Ovary (tissue), 7 donors: ENCODE measurements at regions not wholly inside any gene's neighbourhood (a gene's known extent, or its start where the extent isn't known, plus 50 kb on each side); places are given as distances from the start of the nearest gene placed in this dataset.
"Not testable (repeated sequence)": the region's sequence is repeated elsewhere in the genome, so short reads cannot be mapped to it uniquely, and the experiment has no call there.

Experiments used
- DNase-seq, 5 donors: peaks; one replicate each; pipeline ENCODE4 v3.0.0-alpha.2; 2019 to 2020
- H3K27ac ChIP-seq, 2 donors: fragments of 200-600 bp; one replicate each; pipeline versions ENCODE4 v1.5.1 to v1.8.0; 2019 to 2022
- H3K27me3 ChIP-seq: fragments of 200-600 bp; one replicate; pipeline ENCODE4 v1.8.0; 2022
- H3K36me3 ChIP-seq: fragments of 200-600 bp; sonication (generic); one replicate; pipeline ENCODE4 v1.5.1; 2019
- H3K4me1 ChIP-seq: one replicate; pipeline ENCODE4 v1.8.1; 2013; ENCODE audit warnings: mild to moderate bottlenecking, moderate library complexity; ENCODE audit not compliant: insufficient read depth
- H3K4me3 ChIP-seq: fragments of 200-600 bp; sonication (generic); one replicate; pipeline ENCODE4 v1.5.1; 2017
- H3K9me3 ChIP-seq, 2 donors: fragments of 200-600 bp in 1 of 2; sonication (generic) in 1 of 2; one replicate each; pipeline versions ENCODE4 v1.5.1 to v1.8.1; 2013 to 2019; ENCODE audit warnings: mild to moderate bottlenecking in 1 of 2, moderate library complexity in 1 of 2
- EP300 ChIP-seq: sonication (generic); formaldehyde crosslinking; IDR thresholded peaks from one replicate; pipeline ENCODE4 v1.6.1; 2017; ENCODE audit warnings: antibody characterized with exemption
- POLR2A ChIP-seq: fragments of 450-650 bp; IDR thresholded peaks from one replicate; pipeline ENCODE4 v1.6.1; 2017; ENCODE audit warnings: antibody characterized with exemption, mild to moderate bottlenecking, moderate library complexity
- WGBS, 3 donors: extraction: QIAGEN DNeasy Blood & Tissue Kit in 1 of 3; methylation state at CpG; one replicate each; pipeline versions ENCODE4 v1.1.5 to v1.1.7; 2013 to 2017; 5-methylcytosine and 5-hydroxymethylcytosine counted together
- intact Hi-C, 4 donors: fragments of 100-400 bp; cut with DNase I; formaldehyde crosslinking; loops; one replicate each; pipeline versions ENCODE4 v1.11.0 to v1.15.1; 2022 to 2023
- TF ChIP-seq, protein P1 (sequence below), 3 donors: fragments of 450-650 bp in 2 of 3; fragments of 200-600 bp in 1 of 3; IDR thresholded peaks; one replicate each; pipeline versions ENCODE4 v1.5.1 to v1.8.0; 2016 to 2022; ENCODE audit warnings: antibody characterized with exemption in 3 of 3, mild to moderate bottlenecking in 1 of 3
- donor health status: DM: no; HTN: no; CAD: no; lungs with moderate emphysema.
- donor health status: DM: no; HTN: no; CAD: no.
- donor health status: Bipolar disorder and iron deficiency.
- donor health status: DM: no; HTN: no; CAD: no.
- donor health status: DM: yes; HTN: yes; CAD: no.

DNA sequence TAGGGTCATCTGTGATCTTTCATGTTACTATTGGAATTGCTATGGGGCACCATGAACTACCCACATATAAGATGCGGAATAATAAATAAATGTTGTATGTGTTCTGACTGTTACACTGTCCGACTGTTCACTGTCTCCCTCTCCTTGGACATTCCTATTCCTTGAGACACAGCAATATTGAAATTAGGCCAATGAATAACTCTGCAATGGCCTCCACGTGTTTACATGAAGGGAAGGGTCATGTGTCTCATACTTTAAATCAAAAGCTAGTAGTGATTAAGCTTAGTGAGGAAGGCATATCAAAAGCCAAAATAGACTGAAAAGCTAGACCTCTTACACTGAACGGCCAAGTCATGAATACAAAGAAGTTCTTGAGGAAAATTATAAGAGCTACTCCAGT, 751.3 kb downstream of the SOCS6 start:
- TF ChIP-seq, protein P1, sequence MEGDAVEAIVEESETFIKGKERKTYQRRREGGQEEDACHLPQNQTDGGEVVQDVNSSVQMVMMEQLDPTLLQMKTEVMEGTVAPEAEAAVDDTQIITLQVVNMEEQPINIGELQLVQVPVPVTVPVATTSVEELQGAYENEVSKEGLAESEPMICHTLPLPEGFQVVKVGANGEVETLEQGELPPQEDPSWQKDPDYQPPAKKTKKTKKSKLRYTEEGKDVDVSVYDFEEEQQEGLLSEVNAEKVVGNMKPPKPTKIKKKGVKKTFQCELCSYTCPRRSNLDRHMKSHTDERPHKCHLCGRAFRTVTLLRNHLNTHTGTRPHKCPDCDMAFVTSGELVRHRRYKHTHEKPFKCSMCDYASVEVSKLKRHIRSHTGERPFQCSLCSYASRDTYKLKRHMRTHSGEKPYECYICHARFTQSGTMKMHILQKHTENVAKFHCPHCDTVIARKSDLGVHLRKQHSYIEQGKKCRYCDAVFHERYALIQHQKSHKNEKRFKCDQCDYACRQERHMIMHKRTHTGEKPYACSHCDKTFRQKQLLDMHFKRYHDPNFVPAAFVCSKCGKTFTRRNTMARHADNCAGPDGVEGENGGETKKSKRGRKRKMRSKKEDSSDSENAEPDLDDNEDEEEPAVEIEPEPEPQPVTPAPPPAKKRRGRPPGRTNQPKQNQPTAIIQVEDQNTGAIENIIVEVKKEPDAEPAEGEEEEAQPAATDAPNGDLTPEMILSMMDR (IDR thresholded peaks at IDR 0.05) = no peak
- TF ChIP-seq EP300 = no peak
- TF ChIP-seq POLR2A = no peak
- no peaks in the 10 kb centered on the region for H3K9me3 ChIP-seq
- H3K27ac ChIP-seq = no peak overlapping the region
- no peak overlapping the region for H3K4me3 ChIP-seq
- H3K4me1 ChIP-seq = no peaks in the 10 kb centered on the region
- 57 to 73% (median 70%) methylated on average over 4 of the region's 4 CpGs for WGBS, 3 donors
- intact Hi-C loops = no loop called here
- no peak for DNase-seq
- H3K36me3 ChIP-seq = no peaks in the 10 kb centered on the region
- no peaks in the 10 kb centered on the region for H3K27me3 ChIP-seq

DNA sequence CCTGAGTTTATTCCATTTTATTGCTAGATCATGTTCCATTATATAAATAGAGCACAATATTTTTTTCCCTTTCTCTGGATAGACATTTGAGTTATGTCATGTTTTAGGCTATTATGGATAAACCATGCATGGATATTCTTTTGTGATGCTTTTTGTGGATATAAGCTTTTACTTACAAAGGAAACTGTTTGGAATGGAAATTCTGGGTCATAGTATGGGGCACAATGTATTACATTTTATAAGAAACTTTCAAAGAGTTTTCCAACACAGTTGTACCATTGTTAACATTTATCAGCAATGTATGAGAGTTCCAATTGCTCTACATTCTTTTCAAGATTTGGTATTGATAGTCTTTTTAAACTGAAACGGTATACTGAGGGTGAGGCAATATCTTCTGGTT, 749.4 kb downstream of the SOCS6 start:
- TF ChIP-seq POLR2A (no peak), EP300 (no peak)
- TF ChIP-seq, protein P1 (IDR thresholded peaks at IDR 0.05) = no peak
- WGBS, 3 donors = 56 to 70% (median 63%) methylated on average over 1 of the region's 1 CpG
- Histone ChIP-seq H3K36me3 (no peaks in the 10 kb centered on the region), H3K9me3 (no peaks in the 10 kb centered on the region), H3K4me1 (no peaks in the 10 kb centered on the region), H3K4me3 (no peak overlapping the region), H3K27me3 (no peaks in the 10 kb centered on the region), H3K27ac (no peak overlapping the region)
- intact Hi-C loops = no loop called here
- DNase-seq = no peak

DNA sequence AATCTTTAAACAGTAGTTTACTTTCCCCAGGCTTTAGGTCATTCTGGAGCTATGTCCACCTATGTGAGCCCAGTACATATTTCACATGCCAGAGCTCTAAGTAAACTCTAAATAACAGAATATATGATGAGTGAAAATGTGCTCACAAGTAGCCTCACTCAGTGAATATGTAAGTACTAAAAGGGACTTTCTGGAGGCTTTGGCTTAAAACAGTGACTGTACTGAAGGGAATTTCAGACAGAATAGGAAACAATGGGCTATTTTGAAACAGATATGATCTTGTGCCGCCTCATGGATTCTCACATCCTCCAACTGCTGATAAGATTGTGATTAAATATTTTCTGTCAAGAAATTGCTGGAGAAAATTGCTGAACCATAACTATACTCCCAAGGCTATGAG, 747.9 kb downstream of the SOCS6 start:
- Histone ChIP-seq H3K27ac (no peak overlapping the region), H3K4me3 (no peak overlapping the region), H3K27me3 (no peaks in the 10 kb centered on the region), H3K9me3 (no peaks in the 10 kb centered on the region), H3K4me1 (no peaks in the 10 kb centered on the region), H3K36me3 (no peaks in the 10 kb centered on the region)
- no peak for TF ChIP-seq EP300
- TF ChIP-seq, protein P1 (IDR thresholded peaks at IDR 0.05) = no peak
- no peak for DNase-seq
- WGBS, 3 donors = 16 to 33% (median 20%) methylated on average over 1 of the region's 1 CpG
- intact Hi-C loops = no loop called here

DNA sequence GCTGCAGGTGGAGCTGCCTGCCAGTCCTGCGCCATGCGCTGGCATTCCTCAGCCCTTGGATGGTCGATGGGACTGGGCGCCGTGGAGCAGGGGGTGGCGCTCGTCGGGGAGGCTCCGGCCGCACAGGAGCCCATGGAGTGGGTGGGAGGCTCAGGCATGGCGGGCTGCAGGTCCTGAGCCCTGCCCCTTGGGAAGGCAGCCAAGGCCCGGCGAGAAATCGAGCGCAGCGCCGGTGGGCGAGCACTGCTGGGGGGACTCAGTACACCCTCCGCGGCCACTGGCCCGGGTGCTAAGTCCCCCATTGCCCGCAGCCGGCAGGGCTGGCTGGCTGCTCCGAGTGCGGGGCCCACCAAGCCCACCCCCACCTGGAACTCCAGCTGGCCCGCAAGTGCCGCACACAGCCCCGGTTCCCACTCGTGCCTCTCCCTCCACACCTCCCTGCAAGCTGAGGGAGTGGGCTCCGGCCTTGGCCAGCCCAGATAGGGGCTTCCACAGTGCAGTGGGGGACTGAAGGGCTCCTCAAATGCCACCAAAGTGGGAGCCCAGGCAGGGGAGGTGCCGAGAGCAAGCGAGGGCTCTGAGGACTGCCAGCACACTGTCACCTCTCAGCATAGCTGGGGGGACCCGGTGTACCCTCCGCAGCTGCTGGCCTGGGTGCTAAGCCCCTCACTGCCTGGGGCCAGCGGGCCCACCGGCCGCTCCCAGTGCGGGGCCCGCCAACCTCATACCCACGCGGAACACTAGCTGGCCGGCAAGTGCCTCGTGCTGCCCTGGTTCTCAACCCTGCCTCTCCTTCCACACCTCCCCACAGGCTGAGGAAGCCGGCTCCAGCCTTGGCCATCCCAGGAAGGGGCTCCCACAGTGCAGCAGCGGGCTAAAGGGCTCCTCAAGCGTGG, 742.7 kb downstream of the SOCS6 start:
- DNase-seq, H3K4me1 ChIP-seq, H3K9me3 ChIP-seq, intact Hi-C loops, H3K27ac ChIP-seq, H3K36me3 ChIP-seq, H3K4me3 ChIP-seq, H3K27me3 ChIP-seq: not testable (repeated sequence)
- WGBS, 3 donors = 92 to 94% (median 94%) methylated on average over 43 to 46 of the region's 46 CpGs

DNA sequence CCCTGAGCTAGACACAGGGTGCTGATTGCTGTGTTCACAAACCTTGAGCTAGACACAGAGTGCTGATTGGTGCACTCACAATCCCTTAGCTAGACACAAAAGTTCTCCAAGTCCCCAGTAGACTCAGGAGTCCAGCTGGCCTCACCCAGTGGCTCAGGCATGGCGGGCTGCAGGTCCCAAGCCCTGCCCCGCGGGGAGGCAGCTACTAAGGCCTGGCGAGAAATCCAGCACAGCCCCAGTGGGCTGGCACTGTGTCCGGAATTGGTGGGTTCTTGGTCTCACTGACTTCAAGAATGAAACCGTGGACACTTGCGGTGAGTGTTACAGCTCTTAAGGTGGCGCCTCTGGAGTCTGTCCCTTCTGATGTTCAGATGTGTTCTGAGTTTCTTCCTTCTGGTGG, 741.2 kb downstream of the SOCS6 start:
- H3K27me3 ChIP-seq, H3K4me3 ChIP-seq, DNase-seq, H3K9me3 ChIP-seq, H3K36me3 ChIP-seq, H3K27ac ChIP-seq, intact Hi-C loops, H3K4me1 ChIP-seq: not testable (repeated sequence)
- 93 to 98% (median 96%) methylated on average over 5 to 8 of the region's 8 CpGs for WGBS, 3 donors
